EH (cell line): ENCODE measurements at regions not wholly inside any gene's neighbourhood (a gene's known extent, or its start where the extent isn't known, plus 50 kb on each side); places are given as distances from the start of the nearest gene placed in this dataset.

ENCODE experiments used
- DNase-seq: peaks from one replicate; pipeline ENCODE4 v3.0.0-alpha.2; 2015; ENCODE audit warnings: low read depth

GRCh38 chrX:22325096-22325495 lies 52.4 kb downstream of the CBLL2 start:
- DNase-seq = peak; percentile 58

GRCh38 chrX:22329783-22330182 lies 57.1 kb downstream of the CBLL2 start:
- DNase-seq = no peak

GRCh38 chrX:22338740-22339139 lies 66.0 kb downstream of the CBLL2 start:
- DNase-seq = peak; percentile 15

GRCh38 chrX:22339459-22339858 lies 66.7 kb downstream of the CBLL2 start:
- peak; percentile 11 for DNase-seq

DNA sequence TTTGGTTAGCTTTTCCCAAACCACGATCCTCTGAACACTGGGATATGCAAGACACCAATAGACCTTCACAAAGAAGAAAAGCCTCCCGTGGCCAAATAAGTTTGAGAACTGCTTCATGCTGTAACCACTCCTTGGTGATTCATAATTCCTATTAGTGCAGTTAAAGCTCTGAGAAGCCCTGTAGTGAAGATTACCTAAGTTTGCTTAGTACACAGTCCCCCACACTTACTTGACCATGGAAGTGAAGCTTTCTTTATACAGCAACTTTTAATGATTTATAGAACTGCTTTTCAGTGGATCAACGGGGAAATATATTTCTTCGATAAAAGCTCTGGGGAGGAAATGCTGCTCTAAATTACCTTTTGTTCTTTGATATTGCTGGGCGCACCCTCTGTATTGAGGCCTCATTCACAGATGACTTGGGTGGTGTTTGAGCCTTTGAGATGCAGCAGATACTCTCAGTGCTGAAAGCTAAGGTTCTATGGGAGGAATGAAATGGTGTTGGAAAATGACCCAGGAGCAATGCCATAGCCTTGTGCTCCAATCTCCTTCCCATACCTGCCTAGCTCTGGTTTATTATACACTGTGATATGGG lies 67.4 kb downstream of the CBLL2 start:
- no peak for DNase-seq

DNA sequence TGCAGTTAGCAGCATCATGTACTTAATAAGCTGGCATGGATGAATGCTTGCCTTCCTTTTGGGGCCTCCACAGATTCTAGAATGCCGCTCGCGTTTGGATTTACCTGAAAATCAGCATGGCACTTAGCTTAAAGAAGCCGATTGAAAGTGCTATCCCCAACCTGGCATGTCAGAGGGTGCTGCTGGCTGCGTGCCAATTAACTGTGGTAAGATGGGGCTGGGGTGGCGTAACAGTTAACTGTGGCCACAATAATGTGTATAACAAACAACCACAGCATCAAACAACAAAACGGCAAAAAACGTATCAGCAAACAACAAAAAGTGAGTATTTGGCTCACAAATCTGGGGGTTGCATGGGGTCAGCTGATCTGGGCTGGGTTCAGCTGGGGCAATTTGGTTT lies 70.5 kb downstream of the CBLL2 start:
- DNase-seq = no peak

DNA sequence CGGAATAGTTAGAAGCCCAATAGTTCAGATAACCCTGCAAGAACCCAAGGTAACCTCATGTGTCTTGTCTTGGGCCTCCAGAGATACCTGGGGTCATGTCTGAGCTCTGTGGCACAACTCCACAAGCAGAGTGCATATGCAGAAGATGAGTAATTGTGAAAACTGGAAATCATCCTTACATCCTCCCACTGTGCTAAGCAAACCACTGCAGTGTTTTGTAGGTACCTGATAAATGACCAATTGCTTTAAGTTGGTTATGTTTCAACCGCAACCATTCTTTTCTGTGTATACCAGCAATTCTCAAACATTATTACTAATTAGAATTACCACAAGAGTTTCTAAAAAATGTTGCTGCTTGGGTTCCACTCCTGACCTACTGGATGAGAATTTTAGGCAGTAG lies 73.2 kb downstream of the CBLL2 start:
- no peak for DNase-seq

DNA sequence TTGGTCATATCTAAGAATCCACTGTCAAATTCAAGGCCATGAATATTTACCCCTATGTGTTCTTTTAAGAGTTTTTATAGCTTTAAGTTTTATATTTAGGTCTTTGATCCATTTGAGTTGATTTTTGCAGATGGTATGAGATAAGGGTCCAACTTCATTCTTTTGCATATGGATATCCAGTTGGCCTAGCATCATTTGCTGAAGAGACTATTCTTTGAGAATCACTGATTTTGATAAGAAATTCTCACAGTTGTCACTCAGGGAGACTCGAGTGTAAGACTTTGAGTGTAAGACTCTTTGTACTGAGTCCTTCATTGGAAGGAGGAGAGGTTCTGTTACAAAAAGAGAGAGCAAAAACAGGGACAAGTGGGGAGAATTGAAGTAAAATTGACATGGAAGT lies 74.8 kb downstream of the CBLL2 start:
- DNase-seq = no peak

- DNase-seq = no peak
These were observed 76.4 kb downstream of the CBLL2 start for GRCh38 chrX:22349116-22349515.

DNA sequence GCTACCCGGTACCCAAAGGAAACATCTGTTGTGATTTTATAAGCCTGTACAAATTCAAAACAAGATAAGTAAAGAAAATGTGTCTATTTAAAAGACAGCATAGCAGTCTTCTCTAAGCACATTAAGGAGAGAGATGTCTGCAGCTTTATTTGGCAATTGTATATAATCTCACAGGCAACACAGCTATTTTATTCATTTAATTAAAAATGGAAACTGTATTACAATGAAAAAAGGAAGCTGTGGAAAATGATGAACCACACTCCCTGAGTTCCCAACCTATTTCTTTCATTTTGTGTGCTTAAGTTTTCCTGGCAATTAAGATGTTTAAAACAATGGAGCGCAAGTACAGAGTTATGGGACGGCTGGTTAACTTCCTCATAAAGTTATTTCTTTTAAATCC lies 78.4 kb downstream of the CBLL2 start:
- DNase-seq = no peak

GRCh38 chrX:22351966-22352365 lies 79.3 kb downstream of the CBLL2 start:
- DNase-seq = peak; percentile 29

DNA sequence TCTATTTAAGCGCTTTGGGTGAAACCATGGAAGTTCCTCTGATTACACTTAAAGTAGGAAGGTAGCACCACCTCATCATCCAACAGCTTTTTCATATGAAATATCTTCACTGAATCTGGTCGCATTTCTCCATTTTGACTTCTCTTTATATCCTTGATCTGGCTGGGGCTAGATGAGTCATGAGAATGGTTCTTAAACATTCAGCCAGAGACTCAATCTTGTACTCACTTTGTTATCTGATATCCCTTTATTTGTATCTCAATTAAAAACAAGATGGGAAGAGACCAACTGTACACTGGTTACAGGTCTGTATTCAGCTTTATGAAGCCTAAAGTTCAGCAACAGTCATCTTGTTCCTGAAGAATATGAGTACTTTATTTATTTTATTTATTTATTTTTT lies 84.9 kb downstream of the CBLL2 start:
- peak; percentile 39 for DNase-seq

DNA sequence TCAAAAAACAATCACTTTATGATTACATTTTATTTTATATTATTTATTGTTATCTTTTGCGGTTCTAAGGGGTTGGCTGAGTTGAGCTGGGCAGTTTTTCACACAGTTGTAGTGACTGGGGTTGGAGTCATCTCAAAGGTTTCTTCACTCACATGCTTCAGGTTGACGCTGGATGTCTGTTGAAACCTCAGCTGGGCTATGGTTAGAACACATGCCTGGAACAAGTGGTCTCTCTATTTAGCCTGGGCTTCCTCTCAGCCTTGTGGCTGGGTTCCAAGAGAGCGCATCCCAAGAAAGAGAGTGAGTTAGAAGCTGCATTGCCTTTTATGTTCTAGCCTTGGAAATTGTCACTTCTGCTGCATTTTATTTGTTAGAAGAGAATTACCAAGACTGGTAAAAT lies 87.4 kb downstream of the CBLL2 start:
- DNase-seq = no peak

DNA sequence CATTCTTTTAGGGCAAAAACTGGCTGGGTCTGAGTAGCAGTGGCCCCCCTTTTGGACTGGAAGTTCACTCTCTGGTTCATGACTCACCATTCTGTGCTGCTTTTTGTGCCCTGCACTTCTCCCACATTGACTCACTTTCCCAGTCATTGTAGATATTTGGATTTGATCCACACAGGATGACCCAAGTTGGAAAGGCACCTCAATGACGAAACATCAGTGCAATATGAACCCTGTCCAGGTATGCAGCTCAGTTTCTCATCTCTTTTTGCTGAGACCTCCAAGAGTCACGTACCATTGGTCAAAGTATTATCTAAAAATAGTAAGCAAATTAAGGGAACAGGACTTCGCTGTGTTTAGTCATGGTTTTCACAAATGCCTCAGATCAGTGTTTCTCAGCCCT lies 92.7 kb downstream of the CBLL2 start:
- DNase-seq = peak; percentile 87

- DNase-seq = peak; percentile 35
These were observed 93.5 kb downstream of the CBLL2 start for GRCh38 chrX:22366166-22366702.

- no peak for DNase-seq
These were observed 94.2 kb downstream of the CBLL2 start for GRCh38 chrX:22366906-22367305.

GRCh38 chrX:22373094-22373493 lies 100.4 kb downstream of the CBLL2 start:
- no peak for DNase-seq

- no peak for DNase-seq
These were observed 101.1 kb downstream of the CBLL2 start for GRCh38 chrX:22373766-22374165.

GRCh38 chrX:22376369-22376768 lies 103.7 kb downstream of the CBLL2 start:
- no peak for DNase-seq

DNA sequence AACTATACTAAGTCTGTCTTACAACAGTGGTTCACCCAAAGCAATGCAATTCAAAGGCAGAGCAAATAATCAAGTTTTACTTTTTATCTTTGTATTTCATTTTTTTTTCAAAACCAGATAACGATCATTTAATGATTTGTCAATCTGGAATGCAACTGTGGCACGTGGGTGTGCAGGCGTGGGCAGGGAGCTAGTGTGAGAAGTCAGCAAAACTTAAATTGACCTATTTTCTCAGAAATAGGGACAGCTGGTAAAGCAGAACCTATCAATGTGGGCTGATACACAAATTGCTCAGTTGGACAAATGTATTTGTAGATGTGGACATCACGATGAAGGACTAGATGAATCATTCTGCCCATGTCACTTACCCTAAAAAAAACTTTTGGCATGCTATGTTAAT lies 105.6 kb downstream of the CBLL2 start:
- peak; percentile 37 for DNase-seq

DNA sequence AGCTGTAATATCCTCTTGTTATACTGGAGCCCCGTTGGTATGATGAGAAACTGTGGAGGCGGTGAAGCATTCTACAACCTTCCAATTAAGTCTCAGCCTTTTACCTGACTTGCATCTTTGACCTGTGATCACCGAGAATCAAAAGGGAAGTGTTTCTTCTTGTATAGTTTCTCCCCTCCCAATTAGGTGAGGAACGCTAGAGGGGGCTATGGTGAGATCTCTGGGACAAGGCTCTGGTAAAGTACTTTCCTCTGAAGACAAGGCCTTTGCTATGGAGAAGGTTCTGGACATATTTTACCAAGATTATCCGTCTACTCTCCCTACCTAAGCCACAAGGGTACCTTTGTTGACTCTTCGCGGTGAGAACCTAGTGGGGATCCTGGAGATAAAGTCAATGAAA lies 111.3 kb downstream of the CBLL2 start:
- DNase-seq = no peak

GRCh38 chrX:22389556-22390179 lies 117.0 kb downstream of the CBLL2 start:
- peak; percentile 92 for DNase-seq

- DNase-seq = peak; percentile 19
These were observed 119.6 kb downstream of the CBLL2 start for GRCh38 chrX:22392133-22392948.
